Stimulated activated naive B cell treated with anti-CD40 and anti-IgM and Interleukin-4, amounts not matched to agents 10 μg/mL and 1 μg/mL and 100 μg/mL, for 72 hours (primary cell): ENCODE measurements at regions not wholly inside any gene's neighbourhood (a gene's known extent, or its start where the extent isn't known, plus 50 kb on each side); places are given as distances from the start of the nearest gene placed in this dataset.

Source experiments
- ATAC-seq, 2 donors: fragments of 150-1000 bp; cut with Tn5 transposase; replicated peaks; 2 replicates each; pipeline ENCODE4 v1.10.0; 2021; ENCODE audit warnings: moderate library complexity in 1 of 2
- DNase-seq: peaks from one replicate; pipeline ENCODE4 v3.0.0; 2021
- H3K27ac Mint-ChIP-seq: one replicate; pipeline ENCODE4 v1.8.0; 2022; ENCODE audit warnings: mild to moderate bottlenecking, mixed read lengths
- H3K27me3 Mint-ChIP-seq, 2 donors: one replicate each; pipeline ENCODE4 v1.8.0; 2022; ENCODE audit warnings: mixed read lengths in 2 of 2
- H3K36me3 Mint-ChIP-seq, 2 donors: one replicate each; pipeline ENCODE4 v1.8.0; 2022; ENCODE audit warnings: mixed read lengths in 2 of 2, mild to moderate bottlenecking in 1 of 2
- H3K4me1 Mint-ChIP-seq, 2 donors: one replicate each; pipeline ENCODE4 v1.8.0; 2022; ENCODE audit warnings: mixed read lengths in 2 of 2, mild to moderate bottlenecking in 1 of 2
- H3K4me3 Mint-ChIP-seq, 2 donors: one replicate each; pipeline ENCODE4 v1.8.0; 2022; ENCODE audit warnings: mild to moderate bottlenecking in 2 of 2, mixed read lengths in 2 of 2, moderate library complexity in 1 of 2
- H3K9me3 Mint-ChIP-seq, 2 donors: one replicate each; pipeline ENCODE4 v1.8.0; 2022; ENCODE audit warnings: mixed read lengths in 2 of 2, mild to moderate bottlenecking in 1 of 2

DNA sequence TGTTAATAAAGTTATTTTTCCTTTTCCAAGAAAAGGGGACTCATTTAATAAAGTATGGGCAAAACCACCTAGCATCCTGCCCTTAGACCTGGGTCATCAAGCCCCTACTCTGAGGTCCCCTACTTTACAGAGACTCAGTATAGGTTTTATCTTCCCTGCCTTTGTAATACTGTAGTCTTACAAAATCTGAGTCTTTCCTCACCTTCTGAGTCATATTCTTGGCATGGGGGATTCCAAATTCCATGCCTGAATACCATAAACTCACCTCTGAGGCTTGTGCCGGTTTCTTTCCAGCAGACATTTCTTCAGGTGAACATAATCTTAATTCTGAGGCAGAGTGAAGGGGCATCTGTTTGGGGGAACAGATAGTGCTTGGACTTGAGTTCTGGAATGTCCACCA is 282.5 kb downstream of the KCNA4 start:
- no peaks in the 10 kb centered on the region for H3K4me1 Mint-ChIP-seq
- peaks cover 4 to 7% of the 10 kb centered on the region in 2 donors for H3K9me3 Mint-ChIP-seq
- H3K36me3 Mint-ChIP-seq: no peaks in the 10 kb centered on the region
- no peaks in the 10 kb centered on the region for H3K27me3 Mint-ChIP-seq
- ATAC-seq (no peak), DNase-seq (no peak)
- no peak overlapping the region for H3K4me3 Mint-ChIP-seq
- no peak overlapping the region for H3K27ac Mint-ChIP-seq

GRCh38 chr11:29713831-29714320 is 303.0 kb downstream of the KCNA4 start:
- H3K27ac Mint-ChIP-seq: no peak overlapping the region
- H3K36me3 Mint-ChIP-seq: no peaks in the 10 kb centered on the region
- no peak for ATAC-seq
- no peaks in the 10 kb centered on the region for H3K27me3 Mint-ChIP-seq
- H3K4me1 Mint-ChIP-seq: no peaks in the 10 kb centered on the region
- peaks cover 10 to 16% of the 10 kb centered on the region in 2 donors for H3K9me3 Mint-ChIP-seq
- DNase-seq: no peak
- no peak overlapping the region for H3K4me3 Mint-ChIP-seq

- Mint-ChIP-seq H3K36me3 (no peaks in the 10 kb centered on the region), H3K4me1 (no peaks in the 10 kb centered on the region), H3K9me3 (peaks cover 6 to 11% of the 10 kb centered on the region in 2 donors), H3K27me3 (no peaks in the 10 kb centered on the region), H3K4me3 (no peak overlapping the region), H3K27ac (no peak overlapping the region)
- DNase-seq: no peak
- no peak for ATAC-seq
These were observed 304.2 kb downstream of the KCNA4 start for GRCh38 chr11:29712616-29713015.

DNA sequence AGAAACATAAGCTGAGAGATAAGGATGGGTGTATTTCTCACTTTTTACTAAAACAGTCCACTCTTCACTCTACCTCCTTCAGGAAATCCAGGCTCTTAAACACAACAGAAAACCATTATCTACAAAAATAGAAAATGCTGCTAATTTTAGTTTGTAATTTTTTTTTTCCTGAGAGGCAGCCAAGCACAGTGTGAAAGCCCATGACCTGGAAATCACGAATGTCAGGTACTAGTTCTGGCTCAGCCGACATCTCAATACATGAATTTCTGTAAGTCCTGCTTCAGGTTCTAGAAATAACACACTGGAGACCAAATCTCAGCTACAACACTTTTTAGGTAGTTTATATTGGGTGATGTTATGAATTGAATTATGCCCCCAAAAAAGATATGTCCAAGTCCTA is 308.9 kb downstream of the KCNA4 start:
- Mint-ChIP-seq H3K27me3 (no peaks in the 10 kb centered on the region), H3K9me3 (peaks cover 0 to 13% of the 10 kb centered on the region in 2 donors), H3K4me3 (no peak overlapping the region), H3K4me1 (no peaks in the 10 kb centered on the region), H3K27ac (no peak overlapping the region), H3K36me3 (no peaks in the 10 kb centered on the region)
- DNase-seq: no peak
- no peak for ATAC-seq

- Mint-ChIP-seq H3K4me1 (no peaks in the 10 kb centered on the region), H3K36me3 (no peaks in the 10 kb centered on the region), H3K27ac (no peak overlapping the region), H3K9me3 (peaks cover 0 to 6% of the 10 kb centered on the region in 2 donors), H3K27me3 (no peaks in the 10 kb centered on the region), H3K4me3 (no peak overlapping the region)
- DNase-seq (no peak), ATAC-seq (no peak)
These were observed 331.5 kb downstream of the KCNA4 start for GRCh38 chr11:29685361-29685760.

- no peak overlapping the region for H3K27ac Mint-ChIP-seq
- DNase-seq (no peak), ATAC-seq (no peak)
- H3K4me3 Mint-ChIP-seq: no peak overlapping the region
- H3K9me3 Mint-ChIP-seq: peaks cover 0 to 4% of the 10 kb centered on the region in 2 donors
- no peaks in the 10 kb centered on the region for H3K36me3 Mint-ChIP-seq
- H3K4me1 Mint-ChIP-seq: no peaks in the 10 kb centered on the region
- H3K27me3 Mint-ChIP-seq: no peaks in the 10 kb centered on the region
These were observed 334.0 kb downstream of the KCNA4 start for GRCh38 chr11:29682856-29683255.

DNA sequence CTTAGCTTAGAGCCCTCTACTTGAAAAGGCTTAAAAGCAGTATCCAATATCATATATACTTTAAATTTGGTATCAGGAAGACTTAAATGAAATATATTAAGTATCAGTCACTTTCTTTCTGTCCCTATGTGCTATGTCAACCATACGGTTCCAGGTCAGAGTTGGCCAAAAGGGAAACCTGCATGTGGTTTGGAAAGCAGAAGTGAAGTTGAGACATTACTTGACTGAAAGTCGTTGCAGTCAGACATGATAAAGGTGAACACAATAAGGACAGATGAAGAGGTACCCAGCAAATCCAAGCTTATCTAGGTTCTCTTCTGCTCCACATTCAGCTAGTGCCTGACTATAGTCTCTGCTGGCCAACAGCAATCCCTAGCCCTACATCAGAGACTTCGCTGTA is 336.8 kb downstream of the KCNA4 start:
- no peak overlapping the region for H3K4me3 Mint-ChIP-seq
- no peaks in the 10 kb centered on the region for H3K27me3 Mint-ChIP-seq
- H3K27ac Mint-ChIP-seq: no peak overlapping the region
- DNase-seq (no peak), ATAC-seq (peak; percentile 68)
- H3K9me3 Mint-ChIP-seq: peaks cover 6 to 8% of the 10 kb centered on the region in 2 donors
- no peaks in the 10 kb centered on the region for H3K4me1 Mint-ChIP-seq
- H3K36me3 Mint-ChIP-seq: no peaks in the 10 kb centered on the region

DNA sequence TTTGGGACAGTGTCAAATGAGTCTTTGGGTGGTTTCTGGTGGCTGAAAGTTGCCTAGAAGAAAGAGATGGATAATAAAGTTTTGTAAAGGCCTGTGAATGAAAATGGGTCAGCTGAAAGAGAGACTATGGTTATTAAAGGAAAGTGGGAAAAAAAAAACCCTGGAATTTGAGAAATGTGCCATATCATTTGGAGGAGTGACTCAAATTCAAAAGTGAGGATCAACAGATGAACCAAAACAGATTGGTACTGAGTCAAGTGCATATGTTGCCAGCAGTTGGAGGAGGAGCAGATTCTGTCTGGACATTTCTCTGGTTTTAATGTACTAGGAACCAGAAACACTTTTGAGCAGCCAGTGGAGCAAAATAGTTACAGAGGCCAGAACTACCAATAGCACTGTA is 339.8 kb downstream of the KCNA4 start:
- H3K4me3 Mint-ChIP-seq: no peak overlapping the region

GRCh38 chr11:29669310-29669709 is 347.5 kb downstream of the KCNA4 start:
- Mint-ChIP-seq H3K9me3 (peaks cover 12 to 14% of the 10 kb centered on the region in 2 donors), H3K4me1 (no peaks in the 10 kb centered on the region), H3K27ac (no peak overlapping the region), H3K36me3 (no peaks in the 10 kb centered on the region), H3K27me3 (no peaks in the 10 kb centered on the region), H3K4me3 (no peak overlapping the region)
- ATAC-seq: no peak
- no peak for DNase-seq

More for the DNA sequence above, 339.8 kb downstream of the KCNA4 start:
- DNase-seq (no peak), ATAC-seq (no peak)
- H3K27ac Mint-ChIP-seq: no peak overlapping the region
- H3K36me3 Mint-ChIP-seq: no peaks in the 10 kb centered on the region
- no peaks in the 10 kb centered on the region for H3K27me3 Mint-ChIP-seq
- H3K4me1 Mint-ChIP-seq: no peaks in the 10 kb centered on the region
- H3K9me3 Mint-ChIP-seq: peaks cover 6 to 12% of the 10 kb centered on the region in 2 donors

DNA sequence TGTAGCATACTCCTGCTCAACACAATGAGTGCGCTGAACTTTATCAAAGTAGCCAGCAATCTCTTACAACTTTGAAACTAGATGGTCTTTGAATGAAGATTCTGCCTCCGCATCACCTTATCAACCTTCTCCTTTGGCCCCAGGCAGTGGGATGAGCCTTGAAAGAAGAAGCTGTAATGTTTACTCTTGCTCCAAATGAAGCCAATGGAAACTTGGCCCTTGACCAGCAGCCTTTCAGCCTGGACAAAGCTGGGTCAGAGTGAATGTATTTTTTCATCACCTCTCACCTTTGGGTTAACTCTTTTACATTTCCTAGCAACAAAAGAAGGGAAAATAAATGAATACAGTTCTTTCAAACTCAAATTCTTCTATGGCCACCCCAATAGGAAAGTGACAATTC is 359.1 kb downstream of the KCNA4 start:
- ATAC-seq (no peak), DNase-seq (no peak)
- no peaks in the 10 kb centered on the region for H3K27me3 Mint-ChIP-seq
- H3K9me3 Mint-ChIP-seq: peaks cover 3 to 5% of the 10 kb centered on the region in 2 donors
- H3K36me3 Mint-ChIP-seq: no peaks in the 10 kb centered on the region
- H3K4me1 Mint-ChIP-seq: no peaks in the 10 kb centered on the region
- no peak overlapping the region for H3K27ac Mint-ChIP-seq
- no peak overlapping the region for H3K4me3 Mint-ChIP-seq

GRCh38 chr11:29656597-29656996 is 360.2 kb downstream of the KCNA4 start:
- Mint-ChIP-seq H3K27me3 (no peaks in the 10 kb centered on the region), H3K27ac (no peak overlapping the region), H3K9me3 (peaks cover 3 to 6% of the 10 kb centered on the region in 2 donors), H3K36me3 (no peaks in the 10 kb centered on the region), H3K4me3 (no peak overlapping the region), H3K4me1 (no peaks in the 10 kb centered on the region)
- ATAC-seq: no peak
- no peak for DNase-seq

- no peak overlapping the region for H3K27ac Mint-ChIP-seq
- no peaks in the 10 kb centered on the region for H3K4me1 Mint-ChIP-seq
- no peak for DNase-seq
- H3K36me3 Mint-ChIP-seq: no peaks in the 10 kb centered on the region
- no peaks in the 10 kb centered on the region for H3K27me3 Mint-ChIP-seq
- H3K9me3 Mint-ChIP-seq: peaks cover 0 to 1% of the 10 kb centered on the region in 2 donors
- H3K4me3 Mint-ChIP-seq: no peak overlapping the region
- no peak for ATAC-seq
These were observed 371.5 kb downstream of the KCNA4 start for GRCh38 chr11:29645373-29645772.

DNA sequence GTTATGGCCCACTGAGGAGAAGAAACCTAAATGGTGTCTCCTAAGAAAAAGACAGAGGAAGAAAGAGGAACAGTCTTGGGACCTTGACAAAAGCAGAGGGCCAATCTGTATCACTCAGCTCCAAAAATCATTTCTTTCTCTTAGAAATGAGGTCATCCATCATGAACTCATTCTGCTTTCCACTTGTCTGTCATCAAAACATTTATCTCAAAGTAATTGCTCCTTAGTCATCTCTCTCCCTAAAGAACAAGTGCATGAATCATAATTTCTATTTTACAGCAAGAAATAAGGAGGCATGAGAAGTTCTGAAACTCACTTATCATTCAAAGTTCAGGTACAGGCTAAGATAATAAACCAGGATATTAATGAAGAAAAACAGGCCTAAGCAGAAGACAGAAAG is 375.6 kb downstream of the KCNA4 start:
- H3K4me3 Mint-ChIP-seq: no peak overlapping the region
- H3K36me3 Mint-ChIP-seq: no peaks in the 10 kb centered on the region

GRCh38 chr11:29634744-29635143 is 382.1 kb downstream of the KCNA4 start:
- Mint-ChIP-seq H3K4me3 (no peak overlapping the region), H3K27ac (no peak overlapping the region), H3K27me3 (no peaks in the 10 kb centered on the region), H3K9me3 (peaks cover 7 to 9% of the 10 kb centered on the region in 2 donors), H3K36me3 (no peaks in the 10 kb centered on the region), H3K4me1 (no peaks in the 10 kb centered on the region)
- no peak for ATAC-seq
- DNase-seq: no peak

More for the DNA sequence above, 375.6 kb downstream of the KCNA4 start:
- H3K9me3 Mint-ChIP-seq: peaks cover 2 to 3% of the 10 kb centered on the region in 2 donors
- no peak overlapping the region for H3K27ac Mint-ChIP-seq
- no peak for DNase-seq
- H3K4me1 Mint-ChIP-seq: no peaks in the 10 kb centered on the region
- no peak for ATAC-seq
- H3K27me3 Mint-ChIP-seq: no peaks in the 10 kb centered on the region

- H3K27me3 Mint-ChIP-seq: no peaks in the 10 kb centered on the region
- no peaks in the 10 kb centered on the region for H3K4me1 Mint-ChIP-seq
- DNase-seq (no peak), ATAC-seq (no peak)
- H3K9me3 Mint-ChIP-seq: peaks cover 7 to 9% of the 10 kb centered on the region in 2 donors
- H3K36me3 Mint-ChIP-seq: no peaks in the 10 kb centered on the region
- H3K4me3 Mint-ChIP-seq: no peak overlapping the region
- no peak overlapping the region for H3K27ac Mint-ChIP-seq
These were observed 382.6 kb downstream of the KCNA4 start for GRCh38 chr11:29634244-29634643.

DNA sequence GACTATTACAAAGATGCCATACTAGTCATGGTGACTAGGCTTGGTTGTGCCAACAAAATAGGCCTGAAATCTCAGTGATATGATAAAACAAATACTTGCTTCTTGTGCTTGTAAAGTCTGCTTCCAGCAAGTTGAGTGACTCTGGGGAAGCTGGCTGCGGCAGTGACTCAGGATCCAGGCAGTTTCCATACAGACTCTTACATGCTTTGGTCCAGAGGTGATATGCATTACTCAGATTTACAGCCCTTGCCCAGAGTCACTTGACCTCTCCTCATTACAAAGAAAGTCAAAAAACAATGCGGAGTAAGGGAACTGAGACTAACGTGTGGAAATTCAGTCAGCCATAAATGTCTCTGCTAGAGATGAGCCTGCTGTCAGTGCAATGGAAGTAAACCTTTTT is 387.5 kb downstream of the KCNA4 start:
- Mint-ChIP-seq H3K27me3 (no peaks in the 10 kb centered on the region), H3K4me3 (no peak overlapping the region), H3K4me1 (no peaks in the 10 kb centered on the region), H3K27ac (no peak overlapping the region), H3K9me3 (peaks cover 3 to 9% of the 10 kb centered on the region in 2 donors), H3K36me3 (no peaks in the 10 kb centered on the region)
- no peak for ATAC-seq
- no peak for DNase-seq
